ENCODE measurements at regions not wholly inside any gene's neighbourhood (a gene's known extent, or its start where the extent isn't known, plus 50 kb on each side); places are given as distances from the start of the nearest gene placed in this dataset.
A peak's percentile ranks its signal among the peaks of the same experiment; 100 is the strongest.

- DNase-seq (ENCODE audit: low read depth) = no peak
These were observed 216.1 kb upstream of the RASA1 start for GRCh38 chr5:87051502-87052113.

- DNase-seq (ENCODE audit: low read depth) = no peak
These were observed 214.5 kb upstream of the RASA1 start for GRCh38 chr5:87053146-87053545.

- DNase-seq (ENCODE audit: low read depth) = no peak
These were observed 212.9 kb upstream of the RASA1 start for GRCh38 chr5:87054821-87055220.

GRCh38 chr5:87061046-87061445 is 206.6 kb upstream of the RASA1 start:
- DNase-seq (ENCODE audit: low read depth) = no peak

GRCh38 chr5:87069311-87069710 is 198.4 kb upstream of the RASA1 start:
- no peak for DNase-seq (ENCODE audit: low read depth)

GRCh38 chr5:87069974-87070608 is 197.6 kb upstream of the RASA1 start:
- DNase-seq (ENCODE audit: low read depth) = peak; percentile 70

- DNase-seq (ENCODE audit: low read depth) = no peak
These were observed 193.6 kb upstream of the RASA1 start for GRCh38 chr5:87074072-87074471.

GRCh38 chr5:87074934-87075541 is 192.6 kb upstream of the RASA1 start:
- no peak for DNase-seq (ENCODE audit: low read depth)

- no peak for DNase-seq (ENCODE audit: low read depth)
These were observed 191.3 kb upstream of the RASA1 start for GRCh38 chr5:87076411-87076810.

GRCh38 chr5:87076931-87077330 is 190.8 kb upstream of the RASA1 start:
- DNase-seq (ENCODE audit: low read depth) = peak; percentile 33

GRCh38 chr5:87079219-87079618 is 188.5 kb upstream of the RASA1 start:
- DNase-seq (ENCODE audit: low read depth) = no peak

GRCh38 chr5:87081016-87081415 is 186.7 kb upstream of the RASA1 start:
- DNase-seq (ENCODE audit: low read depth) = no peak

- DNase-seq (ENCODE audit: low read depth) = peak; percentile 10
These were observed 185.9 kb upstream of the RASA1 start for GRCh38 chr5:87081511-87082372.

GRCh38 chr5:87094347-87094746 is 173.3 kb upstream of the RASA1 start:
- DNase-seq (ENCODE audit: low read depth) = no peak

- DNase-seq (ENCODE audit: low read depth) = no peak
These were observed 172.8 kb upstream of the RASA1 start for GRCh38 chr5:87094833-87095232.

- no peak for DNase-seq (ENCODE audit: low read depth)
These were observed 171.9 kb upstream of the RASA1 start for GRCh38 chr5:87095787-87096186.

- DNase-seq (ENCODE audit: low read depth) = no peak
These were observed 170.0 kb upstream of the RASA1 start for GRCh38 chr5:87097664-87098063.

- DNase-seq (ENCODE audit: low read depth) = no peak
These were observed 168.3 kb upstream of the RASA1 start for GRCh38 chr5:87099291-87099839.

GRCh38 chr5:87099968-87100367 is 167.7 kb upstream of the RASA1 start:
- no peak for DNase-seq (ENCODE audit: low read depth)

- no peak for DNase-seq (ENCODE audit: low read depth)
These were observed 166.4 kb upstream of the RASA1 start for GRCh38 chr5:87101321-87101720.

- DNase-seq (ENCODE audit: low read depth) = no peak
These were observed 164.8 kb upstream of the RASA1 start for GRCh38 chr5:87102841-87103240.

GRCh38 chr5:87103616-87104287 is 163.9 kb upstream of the RASA1 start:
- DNase-seq (ENCODE audit: low read depth) = no peak
